ENCODE measurements at regions not wholly inside any gene's neighbourhood (a gene's known extent, or its start where the extent isn't known, plus 50 kb on each side); places are given as distances from the start of the nearest gene placed in this dataset.

DNA sequence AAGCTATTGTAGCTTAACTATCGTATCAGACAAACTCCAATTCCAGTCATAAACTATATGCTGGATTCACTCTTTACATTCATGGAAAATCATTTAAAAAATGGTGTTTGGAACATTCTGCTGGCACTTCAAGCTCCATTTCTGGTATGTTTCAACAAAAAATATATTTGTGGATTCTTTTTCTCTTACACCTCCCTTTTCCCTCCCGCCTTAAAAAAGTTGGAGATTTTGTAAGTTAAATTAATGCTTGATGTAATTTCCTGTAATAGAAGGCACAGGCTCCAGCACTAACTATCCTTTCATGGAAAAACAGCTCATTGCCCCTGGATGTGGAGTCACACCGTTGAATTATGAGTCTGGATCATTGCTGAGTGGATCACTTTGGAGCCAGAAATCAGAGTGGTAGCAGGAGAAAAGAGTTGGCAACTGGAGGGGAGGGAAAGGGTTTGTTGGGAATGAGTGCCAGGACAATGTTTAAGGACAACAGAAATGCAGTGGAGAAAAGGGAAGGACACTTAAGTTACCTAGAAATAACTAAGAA is 102.8 kb downstream of the ICOS start:
- Histone ChIP-seq H3K27ac (no peak overlapping the region), H3K36me3 (no peaks in the 10 kb centered on the region), H3K9me3 (no peaks in the 10 kb centered on the region), H3K4me3 (no peak overlapping the region), H3K27me3 (no peaks in the 10 kb centered on the region), H3K4me1 (no peaks in the 10 kb centered on the region)
- no peak for TF ChIP-seq POLR2A (IDR thresholded peaks at IDR 0.05)
- no peak for TF ChIP-seq CTCF (IDR thresholded peaks at IDR 0.05)
- ATAC-seq, result no peak
- 56% methylated on average over 3 of the region's 3 CpGs for WGBS (ENCODE audit: insufficient coverage, low coverage, low lambda C conversion rate, missing lambda C conversion rate)
- intact Hi-C loops (cut with DNase I), result no loop called here
- no peak for DNase-seq

DNA sequence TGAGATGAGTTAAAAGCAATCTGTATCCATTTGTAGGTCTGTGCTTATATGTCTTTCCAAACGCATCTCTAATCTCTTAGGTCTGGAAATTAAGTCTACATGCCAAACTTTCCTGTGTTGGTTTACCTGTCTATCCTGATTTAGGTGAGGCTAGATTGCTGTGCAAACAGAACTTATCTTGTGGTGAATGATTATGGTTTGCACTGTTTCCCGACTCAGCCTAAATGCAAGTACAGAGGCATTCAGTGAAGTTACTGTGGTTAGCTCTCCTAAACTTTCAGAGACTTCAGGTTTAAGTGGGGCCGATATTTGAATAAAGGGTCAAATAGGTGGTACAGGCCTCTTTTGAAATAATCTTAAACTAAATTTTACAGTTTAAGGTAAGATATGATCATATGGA is 103.5 kb downstream of the ICOS start:
- WGBS (ENCODE audit: insufficient coverage, low coverage, low lambda C conversion rate, missing lambda C conversion rate), result 38% methylated on average over 3 of the region's 3 CpGs
- H3K4me1 ChIP-seq, result no peaks in the 10 kb centered on the region
- no peak overlapping the region for H3K4me3 ChIP-seq
- intact Hi-C loops (cut with DNase I), result no loop called here
- no peak for TF ChIP-seq CTCF (IDR thresholded peaks at IDR 0.05)
- no peak for TF ChIP-seq POLR2A (IDR thresholded peaks at IDR 0.05)
- ATAC-seq, result no peak
- H3K27me3 ChIP-seq, result no peaks in the 10 kb centered on the region
- H3K27ac ChIP-seq, result no peak overlapping the region
- no peak for DNase-seq
- no peaks in the 10 kb centered on the region for H3K36me3 ChIP-seq
- H3K9me3 ChIP-seq, result no peaks in the 10 kb centered on the region

GRCh38 chr2:204042401-204042800 is 105.8 kb downstream of the ICOS start:
- TF ChIP-seq CTCF (IDR thresholded peaks at IDR 0.05) (no peak), POLR2A (IDR thresholded peaks at IDR 0.05) (no peak)
- no peaks in the 10 kb centered on the region for H3K4me1 ChIP-seq
- 85% methylated on average over 1 of the region's 1 CpG for WGBS (ENCODE audit: insufficient coverage, low coverage, low lambda C conversion rate, missing lambda C conversion rate)
- ATAC-seq (no peak), DNase-seq (no peak)
- H3K27ac ChIP-seq, result no peak overlapping the region
- no peaks in the 10 kb centered on the region for H3K9me3 ChIP-seq
- intact Hi-C loops (cut with DNase I), result no loop called here
- H3K36me3 ChIP-seq, result no peaks in the 10 kb centered on the region
- H3K4me3 ChIP-seq, result no peak overlapping the region
- no peaks in the 10 kb centered on the region for H3K27me3 ChIP-seq

DNA sequence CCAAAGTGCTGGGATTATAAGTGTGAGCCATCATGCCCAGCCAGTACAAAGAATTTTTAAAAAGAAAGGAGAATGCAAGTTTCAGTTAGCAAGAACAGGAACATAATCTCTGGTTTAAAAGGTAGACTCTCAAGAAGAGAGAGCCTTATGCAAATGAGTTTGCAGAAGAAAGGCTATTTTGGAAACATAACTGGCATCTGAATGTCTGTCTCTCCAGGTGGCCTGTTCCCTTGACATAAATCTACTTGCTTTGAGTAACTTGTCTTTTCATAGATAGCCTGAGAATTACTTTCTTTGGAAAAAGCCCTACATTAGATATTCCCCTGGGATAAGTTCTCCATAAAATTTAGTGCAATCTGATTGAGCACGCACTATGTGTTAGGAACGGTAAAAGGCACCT is 109.6 kb downstream of the ICOS start:
- no peaks in the 10 kb centered on the region for H3K27me3 ChIP-seq
- no peaks in the 10 kb centered on the region for H3K4me1 ChIP-seq
- no peaks in the 10 kb centered on the region for H3K9me3 ChIP-seq
- WGBS (ENCODE audit: insufficient coverage, low coverage, low lambda C conversion rate, missing lambda C conversion rate), result 81% methylated on average over 2 of the region's 2 CpGs
- no peak overlapping the region for H3K27ac ChIP-seq
- no peaks in the 10 kb centered on the region for H3K36me3 ChIP-seq
- no peak for DNase-seq
- no peak overlapping the region for H3K4me3 ChIP-seq
- intact Hi-C loops (cut with DNase I), result no loop called here
- TF ChIP-seq CTCF (IDR thresholded peaks at IDR 0.05), result no peak
- TF ChIP-seq POLR2A (IDR thresholded peaks at IDR 0.05), result no peak
- ATAC-seq, result no peak

DNA sequence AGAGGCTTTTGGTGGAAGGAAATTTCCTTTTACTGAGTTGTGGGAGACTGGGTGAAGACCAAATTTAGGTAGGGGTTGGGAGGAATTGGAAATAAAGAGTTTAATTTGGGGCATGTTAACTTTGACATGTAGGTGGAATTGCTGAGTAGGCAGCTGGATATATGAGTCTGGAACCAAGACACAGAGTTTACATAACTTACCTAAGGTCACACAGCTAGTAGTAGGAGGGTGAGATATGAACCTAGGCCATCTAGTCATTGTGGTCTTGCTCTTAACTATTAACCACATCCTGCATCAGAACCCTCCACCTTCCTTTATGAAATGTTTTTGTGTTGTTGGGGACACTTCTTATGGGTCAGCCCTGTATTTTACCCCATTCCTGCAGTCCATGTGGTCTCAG is 113.1 kb downstream of the ICOS start:
- H3K9me3 ChIP-seq, result no peaks in the 10 kb centered on the region
- H3K4me1 ChIP-seq, result no peaks in the 10 kb centered on the region
- H3K36me3 ChIP-seq, result no peaks in the 10 kb centered on the region
- TF ChIP-seq CTCF (IDR thresholded peaks at IDR 0.05), result no peak
- TF ChIP-seq POLR2A (IDR thresholded peaks at IDR 0.05), result no peak
- no peaks in the 10 kb centered on the region for H3K27me3 ChIP-seq
- no peak overlapping the region for H3K27ac ChIP-seq
- intact Hi-C loops (cut with DNase I), result no loop called here
- DNase-seq (no peak), ATAC-seq (no peak)
- no peak overlapping the region for H3K4me3 ChIP-seq

All from right lobe of liver (tissue), 6 donors.